ENCODE measurements at regions not wholly inside any gene's neighbourhood (a gene's known extent, or its start where the extent isn't known, plus 50 kb on each side); places are given as distances from the start of the nearest gene placed in this dataset.

GRCh38 chr20:11092151-11092550, 418.4 kb upstream of the JAG1 start:
- H2BK15ac ChIP-seq (ENCODE audit: low read depth, low read length) = no peak overlapping the region
- no peak overlapping the region for H3K4me3 ChIP-seq (ENCODE audit: insufficient read depth, low read depth, low read length)
- no peak overlapping the region for H2BK5ac ChIP-seq (ENCODE audit: low read depth, low read length, poor library complexity, severe bottlenecking)
- ATAC-seq (ENCODE audit: low read depth) (peak; percentile 46; the same call in 1 of the 2 replicates), DNase-seq (peak; percentile 56)
- no peak overlapping the region for H3K4ac ChIP-seq (ENCODE audit: low read depth, low read length)
- in situ Hi-C loops (cut with MboI; ENCODE audit: low sequenced_read_pairs) = no loop called here
- H3K79me1 ChIP-seq (ENCODE audit: low read depth in 1 of 2, low read length in 2 of 2) = no peaks in the 10 kb centered on the region
- H2BK120ac ChIP-seq (ENCODE audit: low read depth, low read length) = no peak overlapping the region
- intact Hi-C loops (cut with micrococcal nuclease) = loop anchor here (5.0 kb wide), 1 partner anchor 420 kb away; the partner anchor contains the start of gene JAG1
- H2AK5ac ChIP-seq (ENCODE audit: low read depth, low read length) = no peak overlapping the region
- no peaks in the 10 kb centered on the region for H3K27me3 ChIP-seq (ENCODE audit: control insufficient read depth, insufficient read depth, low read length)
- no peak overlapping the region for H3K27ac ChIP-seq (ENCODE audit: insufficient read depth, low read length)
- ChIA-PET CTCF (no interaction called here), POLR2A (ENCODE audit: unreplicated experiment) (no interaction called here)
- H4K91ac ChIP-seq (ENCODE audit: insufficient read depth, low read depth, low read length) = no peak overlapping the region
- no peaks in the 10 kb centered on the region for H4K20me1 ChIP-seq (ENCODE audit: insufficient read depth, low read length)
- no peaks in the 10 kb centered on the region for H3K9me3 ChIP-seq (ENCODE audit: control insufficient read depth, insufficient read depth, low read length)
- H4K5ac ChIP-seq (ENCODE audit: low read depth, low read length) = no peak overlapping the region
- H3K56ac ChIP-seq (ENCODE audit: extremely low read depth, insufficient read depth, low read length) = no peak overlapping the region
- no peak overlapping the region for H3K18ac ChIP-seq (ENCODE audit: low read depth, low read length)
- no peaks in the 10 kb centered on the region for H3K9me1 ChIP-seq (ENCODE audit: insufficient read depth, low read length)
- no peak overlapping the region for H2AK9ac ChIP-seq (replicated peaks; ENCODE audit: low read depth, low read length, poor library complexity)
- H2AFZ ChIP-seq (replicated peaks; ENCODE audit: low read length, poor library complexity) = no peak overlapping the region
- dilution Hi-C loops (cut with HindIII; ENCODE audit: low sequenced_read_pairs, unreplicated experiment) = no loop called here
- H3K9ac ChIP-seq (ENCODE audit: low read depth, low read length) = no peak overlapping the region
- no peak overlapping the region for H2BK20ac ChIP-seq (ENCODE audit: low read depth, low read length)
- no peak overlapping the region for H3K4me2 ChIP-seq (ENCODE audit: low read depth, low read length)
- no peaks in the 10 kb centered on the region for H3K4me1 ChIP-seq (ENCODE audit: control insufficient read depth, insufficient read depth, low read length)
- no peak for TF ChIP-seq SMC3 (IDR thresholded peaks at IDR 0.05; ENCODE audit: low read depth, low read length)
- no peak for TF ChIP-seq CTCF (conservative IDR thresholded peaks at IDR 0.05; ENCODE audit: low read depth, low read length)
- TF ChIP-seq CHD1 (IDR thresholded peaks at IDR 0.05; ENCODE audit: low read depth, low read length) = no peak
- TF ChIP-seq RCOR1 (IDR thresholded peaks at IDR 0.05; ENCODE audit: insufficient replicate concordance, low read length) = no peak
- no peak for TF ChIP-seq BHLHE40 (IDR thresholded peaks at IDR 0.05; ENCODE audit: low read depth, low read length)
- no peak for TF ChIP-seq FOS (IDR thresholded peaks at IDR 0.05; ENCODE audit: low read depth, low read length)
- TF ChIP-seq MAZ (IDR thresholded peaks at IDR 0.05; ENCODE audit: borderline replicate concordance, low read depth, low read length) = no peak
- no peak for TF ChIP-seq ELK1 (IDR thresholded peaks at IDR 0.05; ENCODE audit: borderline replicate concordance, low read depth, low read length)
- TF ChIP-seq MAFK (IDR thresholded peaks at IDR 0.05; ENCODE audit: low read depth, low read length) = no peak
- TF ChIP-seq, protein P1, sequence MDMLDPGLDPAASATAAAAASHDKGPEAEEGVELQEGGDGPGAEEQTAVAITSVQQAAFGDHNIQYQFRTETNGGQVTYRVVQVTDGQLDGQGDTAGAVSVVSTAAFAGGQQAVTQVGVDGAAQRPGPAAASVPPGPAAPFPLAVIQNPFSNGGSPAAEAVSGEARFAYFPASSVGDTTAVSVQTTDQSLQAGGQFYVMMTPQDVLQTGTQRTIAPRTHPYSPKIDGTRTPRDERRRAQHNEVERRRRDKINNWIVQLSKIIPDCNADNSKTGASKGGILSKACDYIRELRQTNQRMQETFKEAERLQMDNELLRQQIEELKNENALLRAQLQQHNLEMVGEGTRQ (IDR thresholded peaks at IDR 0.05; ENCODE audit: low read depth, low read length) = no peak
- no peak for TF ChIP-seq RFX5 (IDR thresholded peaks at IDR 0.05; ENCODE audit: low read depth, low read length)
- TF ChIP-seq POLR2A (IDR thresholded peaks at IDR 0.05; ENCODE audit: low read depth, low read length) = no peak
- no peak for TF ChIP-seq CEBPB (IDR thresholded peaks at IDR 0.05; ENCODE audit: low read depth, low read length)
- TF ChIP-seq NFE2L2 (IDR thresholded peaks at IDR 0.05; ENCODE audit: low read depth, low read length) = no peak
- no peak for TF ChIP-seq MXI1 (IDR thresholded peaks at IDR 0.05; ENCODE audit: borderline replicate concordance, low read depth, low read length)
- BruUV-seq (replicated peaks) = no TSS peak
- no peak overlapping the region for H4K8ac ChIP-seq (ENCODE audit: low read depth in 2 of 2, low read length in 2 of 2)
- no peaks in the 10 kb centered on the region for H3K36me3 ChIP-seq (ENCODE audit: control insufficient read depth, insufficient read depth, low read length)
- no peak overlapping the region for H3K23ac ChIP-seq (ENCODE audit: low read depth, low read length)
- no CpG with 5 or more reads among the region's 1 CpG for WGBS, 2 experiments (ENCODE audit: extremely low coverage in 2 of 2, insufficient read length in 1 of 2)
- H3K14ac ChIP-seq (replicated peaks; ENCODE audit: low read depth, low read length) = no peak overlapping the region
